C1 segment of cervical spinal cord (tissue), 14 donors: ENCODE measurements at regions not wholly inside any gene's neighbourhood (a gene's known extent, or its start where the extent isn't known, plus 50 kb on each side); places are given as distances from the start of the nearest gene placed in this dataset.
"Not testable (repeated sequence)": the region's sequence is repeated elsewhere in the genome, so short reads cannot be mapped to it uniquely, and the experiment has no call there.

Source experiments
- DNase-seq, 14 donors: peaks; one replicate each; lab custom pipeline; 2025; lab: John Stamatoyannopoulos, UW

DNA sequence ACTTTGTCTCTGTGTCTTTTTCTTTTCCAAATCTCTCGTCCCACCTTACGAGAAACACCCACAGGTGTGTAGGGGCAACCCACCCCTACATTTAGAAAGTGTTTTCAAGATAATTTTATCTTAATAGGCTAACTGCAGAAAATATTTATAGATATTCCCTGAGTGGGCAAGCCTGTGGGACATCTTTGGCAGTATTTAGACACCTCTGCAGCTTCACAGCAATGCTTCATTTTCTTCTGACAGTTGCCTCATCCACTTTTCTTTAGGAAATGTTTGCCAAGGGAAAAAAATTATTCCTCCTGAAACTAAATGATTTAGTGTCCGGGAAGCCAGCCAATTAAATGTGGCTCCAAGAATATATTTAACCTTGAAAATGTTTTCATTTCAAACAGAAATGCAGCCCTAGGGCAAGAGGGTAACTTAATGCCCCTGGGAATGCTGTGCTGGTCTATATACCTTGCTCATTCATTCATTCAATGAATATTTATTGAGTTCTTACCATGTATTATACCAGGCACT is 290.4 kb downstream of the ABCC12 start:
- no peak for DNase-seq

GRCh38 chr16:47864262-47864661 is 291.5 kb downstream of the ABCC12 start:
- DNase-seq, result not testable (repeated sequence)

- DNase-seq, result no peak
These were observed 293.8 kb downstream of the ABCC12 start for GRCh38 chr16:47861999-47862398.

GRCh38 chr16:47858333-47858982 is 297.3 kb downstream of the ABCC12 start:
- no peak for DNase-seq

DNA sequence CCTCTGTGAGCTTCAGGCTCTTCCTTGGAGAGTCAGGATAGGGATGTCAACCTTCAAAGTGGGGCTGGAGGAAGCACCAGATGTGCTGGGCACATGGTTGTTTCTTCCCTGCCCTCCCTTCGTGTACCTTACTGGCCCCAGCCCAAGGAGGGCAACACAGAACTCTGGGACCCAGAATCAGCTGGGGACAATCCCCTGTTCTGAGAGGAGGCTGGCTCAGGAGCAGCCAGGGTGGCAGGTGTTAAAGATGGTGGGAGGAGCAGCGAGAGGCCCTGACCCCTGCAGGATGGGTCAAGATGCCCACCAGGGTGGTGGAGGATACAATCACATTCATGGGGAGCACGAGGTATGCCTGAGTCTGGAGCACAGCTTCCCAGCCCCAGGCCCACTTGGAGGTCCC is 300.4 kb downstream of the ABCC12 start:
- DNase-seq, result no peak

DNA sequence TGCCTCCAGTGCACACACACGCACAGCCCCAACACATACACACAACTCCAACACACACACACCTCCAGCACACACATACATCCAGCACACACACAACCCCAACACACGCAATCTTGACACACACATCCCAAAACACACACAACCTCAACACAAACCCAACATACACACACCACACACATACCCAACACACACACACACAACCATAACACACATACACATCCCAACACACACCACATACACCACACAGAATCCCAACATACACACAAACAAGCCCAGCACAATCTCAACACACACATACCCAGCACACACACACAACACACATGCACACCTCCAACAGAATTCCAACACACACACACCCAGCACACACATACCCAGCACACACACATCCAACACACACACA is 301.1 kb downstream of the ABCC12 start:
- DNase-seq, result no peak

- DNase-seq, result no peak
These were observed 302.8 kb downstream of the ABCC12 start for GRCh38 chr16:47852991-47853390.

- peak in 3 of 14 donors; percentile 2 to 45 (median 44) for DNase-seq
These were observed 304.6 kb downstream of the ABCC12 start for GRCh38 chr16:47851146-47851545.

- no peak for DNase-seq
These were observed 306.1 kb downstream of the ABCC12 start for GRCh38 chr16:47849736-47850135.

DNA sequence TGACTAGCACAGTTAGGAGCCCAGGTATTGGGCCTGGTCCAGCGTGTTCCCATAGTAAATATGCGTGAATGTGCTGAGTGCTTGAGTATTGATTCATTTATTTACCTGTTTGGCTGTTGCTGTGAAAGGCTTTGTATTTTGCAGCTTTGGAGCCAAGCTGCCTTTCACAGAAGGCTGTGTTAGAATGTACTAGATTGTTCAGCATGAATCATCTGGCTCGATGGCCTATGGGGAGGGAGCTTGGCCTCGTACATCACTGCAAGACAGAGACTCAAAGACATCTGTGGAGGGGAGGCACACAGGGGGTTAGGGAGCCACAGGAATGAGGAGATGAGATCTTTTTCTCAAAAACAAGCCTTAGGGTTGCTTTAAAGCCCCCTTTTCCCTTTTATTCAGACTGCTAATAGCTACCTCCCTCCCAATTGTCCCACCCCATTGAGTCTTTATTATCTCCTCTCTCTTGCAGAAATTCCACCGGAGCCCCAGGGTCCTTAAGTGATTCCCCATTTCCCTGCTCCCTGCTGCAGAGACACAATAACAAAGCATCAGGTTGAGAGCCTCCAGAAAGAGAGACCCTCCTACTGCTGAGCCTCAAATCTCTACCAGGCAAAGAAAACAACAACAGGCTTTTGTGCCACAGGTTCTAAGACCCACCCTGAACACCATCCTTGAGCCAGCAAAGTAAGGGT is 307.2 kb downstream of the ABCC12 start:
- DNase-seq, result peak in 8 of 14 donors; percentile 9 to 64 (median 33)

DNA sequence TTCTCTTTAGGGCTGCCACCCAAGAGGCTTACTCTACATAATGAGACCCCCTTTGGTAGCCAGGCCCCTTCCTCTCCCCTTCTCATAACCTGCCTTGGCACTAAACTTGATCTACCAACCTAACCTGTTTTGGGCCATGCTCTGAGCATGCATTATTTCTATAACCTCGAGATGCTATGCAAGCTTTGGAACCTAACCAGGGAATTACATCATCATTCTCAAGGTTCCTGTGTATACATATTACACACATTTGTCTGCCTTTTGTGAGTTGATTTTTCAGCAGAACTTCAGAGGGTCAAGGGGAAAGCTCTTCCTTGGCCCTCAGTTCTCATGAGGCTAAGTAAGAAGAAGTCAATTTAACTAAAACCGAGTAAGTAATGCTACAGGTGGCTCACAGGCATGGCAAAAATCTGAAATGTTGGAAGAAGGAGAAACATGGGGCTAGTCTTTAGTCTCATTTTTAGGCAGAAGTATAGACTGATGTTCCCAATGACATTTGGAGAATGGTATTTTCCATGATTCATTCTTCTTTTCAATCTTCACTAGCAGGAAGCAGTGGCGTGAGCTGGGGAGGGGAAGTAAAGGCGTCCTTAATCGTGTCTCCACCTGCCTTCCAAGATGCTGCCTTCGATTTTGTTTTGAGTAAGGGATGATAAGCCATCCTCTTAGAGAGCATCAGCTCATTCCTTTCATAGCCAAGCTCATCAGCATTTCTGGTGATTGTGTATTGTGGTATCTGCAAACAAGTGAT is 308.4 kb downstream of the ABCC12 start:
- no peak for DNase-seq

GRCh38 chr16:47834485-47835024 is 321.2 kb downstream of the ABCC12 start:
- no peak for DNase-seq

- no peak for DNase-seq
These were observed 322.0 kb downstream of the ABCC12 start for GRCh38 chr16:47833771-47834170.

GRCh38 chr16:47829850-47830600 is 325.8 kb downstream of the ABCC12 start:
- no peak for DNase-seq

- peak in 3 of 14 donors; percentile 3 to 18 (median 7) for DNase-seq
These were observed 329.7 kb downstream of the ABCC12 start for GRCh38 chr16:47826070-47826469.

GRCh38 chr16:47817048-47817447 is 338.7 kb downstream of the ABCC12 start:
- no peak for DNase-seq

DNA sequence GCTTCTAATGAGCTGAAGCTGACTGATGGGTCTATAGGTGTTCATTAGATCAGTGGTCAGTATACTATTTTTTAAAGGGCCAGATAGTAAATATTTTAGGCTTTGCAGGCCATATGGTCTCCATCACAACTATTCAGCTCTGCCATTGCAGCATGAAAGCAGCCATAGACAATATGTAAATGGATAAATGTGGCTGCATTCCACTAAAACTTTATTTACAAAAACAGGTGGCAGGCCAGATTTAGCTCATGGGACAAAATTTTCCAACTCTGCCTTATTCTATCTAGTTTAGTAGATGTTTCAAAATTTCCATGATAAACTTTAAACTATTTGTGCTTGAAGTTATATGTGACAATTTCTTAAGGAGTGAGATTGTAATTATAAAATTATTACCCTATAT is 339.3 kb downstream of the ABCC12 start:
- DNase-seq, result no peak

DNA sequence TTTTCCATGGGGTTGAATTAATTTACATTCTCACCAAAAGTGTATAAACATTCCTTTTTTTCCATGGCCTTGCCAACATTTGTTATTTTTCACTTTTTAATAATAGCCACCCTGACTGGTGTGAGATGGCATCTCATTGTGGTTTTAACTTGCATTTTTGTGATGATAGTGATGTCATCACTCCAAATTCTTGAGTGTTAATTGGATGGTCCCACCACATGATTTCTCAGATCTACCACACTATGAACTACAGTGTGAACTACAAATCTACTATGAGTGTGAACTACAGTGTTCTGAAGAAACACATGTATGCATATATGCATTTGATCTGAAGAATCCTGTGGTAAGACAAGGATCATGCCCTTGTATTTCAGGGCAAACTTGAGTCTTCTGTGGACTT is 340.1 kb downstream of the ABCC12 start:
- no peak for DNase-seq

DNA sequence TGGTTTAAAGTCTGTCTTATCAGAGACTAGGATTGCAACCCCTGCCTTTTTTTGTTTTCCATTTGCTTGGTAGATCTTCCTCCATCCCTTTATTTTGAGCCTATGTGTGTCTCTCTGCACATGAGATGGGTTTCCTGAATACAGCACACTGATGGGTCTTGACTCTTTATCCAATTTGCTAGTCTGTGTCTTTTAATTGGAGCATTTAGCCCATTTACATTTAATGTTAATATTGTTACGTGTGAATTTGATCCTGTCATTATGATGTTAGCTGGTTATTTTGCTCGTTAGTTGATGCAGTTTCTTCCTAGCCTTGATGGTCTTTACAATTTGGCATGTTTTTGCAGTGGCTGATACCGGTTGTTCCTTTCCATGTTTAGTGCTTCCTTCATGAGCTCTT is 344.0 kb downstream of the ABCC12 start:
- not testable (repeated sequence) for DNase-seq

DNA sequence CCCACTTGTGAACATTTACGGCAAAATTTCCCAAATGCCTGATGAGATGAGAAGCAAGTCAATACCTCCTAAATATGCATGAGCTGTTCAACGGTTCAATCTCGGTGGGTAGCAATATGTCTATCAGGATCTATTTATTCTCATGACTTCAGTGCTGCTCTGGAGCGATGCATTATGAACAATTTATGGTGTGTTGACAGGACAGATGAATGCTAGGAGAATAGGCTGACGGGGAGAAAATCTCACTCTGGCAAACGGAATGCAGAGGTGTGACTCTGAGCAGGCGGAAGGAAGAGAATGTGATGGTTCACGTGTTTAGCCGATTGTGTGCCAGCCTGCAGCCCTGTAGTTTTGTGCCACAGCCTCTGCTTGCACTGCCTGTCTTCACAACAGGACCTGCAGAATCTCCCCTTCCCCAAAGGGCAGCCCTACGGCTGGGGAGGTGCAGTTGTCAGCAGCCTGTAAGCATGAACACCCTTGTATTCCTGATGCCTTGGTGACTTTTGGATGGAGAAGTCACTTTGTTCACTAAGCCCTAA is 345.2 kb downstream of the PHKB start:
- DNase-seq, result no peak

DNA sequence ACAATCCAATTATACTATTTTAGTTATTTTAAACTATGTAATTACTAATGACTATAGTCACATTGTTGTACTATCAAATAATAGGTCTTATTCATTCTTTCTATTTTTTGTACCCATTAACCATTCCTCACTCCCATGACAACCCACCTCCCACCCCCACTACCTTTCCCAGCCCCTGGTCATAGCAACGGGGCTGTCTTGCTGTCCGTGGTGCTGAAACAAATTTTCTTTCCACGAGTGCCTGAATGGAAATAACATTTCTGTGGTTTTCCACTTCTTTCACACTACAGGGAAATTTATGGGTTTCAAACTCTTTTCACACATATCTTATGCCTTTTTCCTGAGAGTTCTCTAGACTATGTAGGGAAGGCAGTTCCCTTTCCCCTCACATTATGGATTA is 326.6 kb downstream of the PHKB start:
- DNase-seq, result no peak
